Neural crest cell (in vitro differentiated cells): ENCODE measurements at regions not wholly inside any gene's neighbourhood (a gene's known extent, or its start where the extent isn't known, plus 50 kb on each side); places are given as distances from the start of the nearest gene placed in this dataset.
"Not testable (repeated sequence)": the region's sequence is repeated elsewhere in the genome, so short reads cannot be mapped to it uniquely, and the experiment has no call there.

Experiments
- DNase-seq: peaks from one replicate; pipeline ENCODE4 v3.0.0; 2021; ENCODE audit warnings: low read depth, mixed read lengths, low spot score
- H3K27ac Mint-ChIP-seq: one replicate; pipeline ENCODE4 v1.8.0; 2021; ENCODE audit warnings: mild to moderate bottlenecking, mixed read lengths; ENCODE audit not compliant: unreplicated experiment
- H3K27me3 Mint-ChIP-seq: 2 replicates; pipeline ENCODE4 v1.8.0; 2021; ENCODE audit warnings: low read depth, mild to moderate bottlenecking, mixed read lengths
- H3K36me3 Mint-ChIP-seq: 2 replicates; pipeline ENCODE4 v1.8.0; 2021; ENCODE audit warnings: low read depth, mild to moderate bottlenecking, mixed read lengths
- H3K4me1 Mint-ChIP-seq: 2 replicates; pipeline ENCODE4 v1.8.0; 2021; ENCODE audit warnings: mixed read lengths
- H3K4me3 Mint-ChIP-seq: one replicate; pipeline ENCODE4 v1.8.0; 2021; ENCODE audit warnings: mild to moderate bottlenecking, mixed read lengths
- H3K9me3 Mint-ChIP-seq: 2 replicates; pipeline ENCODE4 v1.8.0; 2021; ENCODE audit warnings: mixed read lengths
- TF ChIP-seq, protein P1 (sequence below): fragments of 200-600 bp; sonication (generic); conservative IDR thresholded peaks from 2 replicates; pipeline ENCODE4 v1.5.0; 2021; ENCODE audit warnings: antibody characterized with exemption, mild to moderate bottlenecking

DNA sequence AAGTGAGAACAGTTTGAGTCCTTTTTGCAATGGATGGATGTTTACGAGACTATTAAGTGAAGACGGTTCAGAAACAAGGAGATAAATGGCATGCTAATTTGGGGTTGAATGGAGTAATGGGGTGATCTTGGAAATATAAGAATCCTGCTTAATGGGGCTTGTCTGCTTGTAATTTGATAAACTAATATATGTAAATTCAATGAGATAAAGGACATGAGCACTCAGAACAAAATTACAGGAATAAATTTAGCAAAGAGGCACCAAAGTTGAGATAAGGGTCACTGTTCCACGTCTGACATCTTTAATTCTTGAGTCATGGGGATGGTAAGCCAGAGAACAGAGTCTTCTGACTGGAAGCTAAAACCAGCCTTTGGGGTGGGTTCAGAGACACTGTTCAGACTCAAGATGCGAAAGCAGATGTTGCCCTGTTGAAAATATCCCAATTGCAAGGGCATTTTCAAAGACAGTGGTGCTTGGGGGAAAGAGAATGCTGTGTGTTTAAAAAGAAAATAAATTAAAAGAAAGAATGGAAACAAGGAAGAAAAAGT lies 67.8 kb upstream of the CHRNB4 start:
- H3K9me3 Mint-ChIP-seq = peaks cover 7% of the 10 kb centered on the region
- no peak overlapping the region for H3K4me3 Mint-ChIP-seq
- no peak for DNase-seq
- H3K36me3 Mint-ChIP-seq = no peaks in the 10 kb centered on the region
- H3K4me1 Mint-ChIP-seq = no peaks in the 10 kb centered on the region
- TF ChIP-seq, protein P1, sequence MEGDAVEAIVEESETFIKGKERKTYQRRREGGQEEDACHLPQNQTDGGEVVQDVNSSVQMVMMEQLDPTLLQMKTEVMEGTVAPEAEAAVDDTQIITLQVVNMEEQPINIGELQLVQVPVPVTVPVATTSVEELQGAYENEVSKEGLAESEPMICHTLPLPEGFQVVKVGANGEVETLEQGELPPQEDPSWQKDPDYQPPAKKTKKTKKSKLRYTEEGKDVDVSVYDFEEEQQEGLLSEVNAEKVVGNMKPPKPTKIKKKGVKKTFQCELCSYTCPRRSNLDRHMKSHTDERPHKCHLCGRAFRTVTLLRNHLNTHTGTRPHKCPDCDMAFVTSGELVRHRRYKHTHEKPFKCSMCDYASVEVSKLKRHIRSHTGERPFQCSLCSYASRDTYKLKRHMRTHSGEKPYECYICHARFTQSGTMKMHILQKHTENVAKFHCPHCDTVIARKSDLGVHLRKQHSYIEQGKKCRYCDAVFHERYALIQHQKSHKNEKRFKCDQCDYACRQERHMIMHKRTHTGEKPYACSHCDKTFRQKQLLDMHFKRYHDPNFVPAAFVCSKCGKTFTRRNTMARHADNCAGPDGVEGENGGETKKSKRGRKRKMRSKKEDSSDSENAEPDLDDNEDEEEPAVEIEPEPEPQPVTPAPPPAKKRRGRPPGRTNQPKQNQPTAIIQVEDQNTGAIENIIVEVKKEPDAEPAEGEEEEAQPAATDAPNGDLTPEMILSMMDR = no peak
- H3K27ac Mint-ChIP-seq = no peak overlapping the region
- H3K27me3 Mint-ChIP-seq = peaks cover 81% of the 10 kb centered on the region

DNA sequence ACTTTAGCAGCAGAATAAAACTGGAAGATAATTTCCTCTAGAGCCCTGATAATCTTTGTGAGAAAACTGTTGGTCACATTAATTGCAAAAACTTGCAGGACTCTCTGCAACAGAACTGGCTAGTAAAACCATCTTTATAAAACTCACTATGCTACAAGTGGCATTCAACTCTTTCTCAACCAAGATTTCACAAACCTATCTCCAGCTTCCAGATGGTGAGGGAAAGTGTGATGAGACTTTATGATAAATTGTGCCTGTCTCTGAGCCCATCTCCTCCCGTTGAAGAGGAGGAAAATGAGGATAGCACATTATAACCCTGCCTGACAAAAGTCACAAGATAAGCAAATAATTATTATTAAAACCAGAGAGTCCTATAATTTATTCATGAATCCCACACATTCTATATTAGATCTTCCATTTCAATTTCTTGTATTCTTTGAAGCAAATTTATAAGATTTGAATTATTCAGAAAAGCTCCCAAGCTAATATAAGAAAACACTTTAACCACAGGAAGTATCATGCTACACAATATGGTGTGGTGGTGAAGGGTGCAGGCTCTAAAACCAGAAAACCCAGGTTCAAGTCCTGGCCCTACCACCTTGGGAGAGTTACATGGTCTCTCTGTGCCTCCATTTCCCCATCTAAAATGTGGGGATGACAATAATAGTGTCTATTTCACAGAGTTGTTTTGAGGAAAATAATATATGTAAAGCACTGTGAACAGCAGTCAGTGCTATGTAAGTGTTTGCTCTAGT lies 65.6 kb upstream of the CHRNB4 start:
- DNase-seq, H3K4me1 Mint-ChIP-seq, H3K4me3 Mint-ChIP-seq, H3K27ac Mint-ChIP-seq, H3K36me3 Mint-ChIP-seq, H3K9me3 Mint-ChIP-seq: not testable (repeated sequence)
- peaks cover 75% of the 10 kb centered on the region for H3K27me3 Mint-ChIP-seq

DNA sequence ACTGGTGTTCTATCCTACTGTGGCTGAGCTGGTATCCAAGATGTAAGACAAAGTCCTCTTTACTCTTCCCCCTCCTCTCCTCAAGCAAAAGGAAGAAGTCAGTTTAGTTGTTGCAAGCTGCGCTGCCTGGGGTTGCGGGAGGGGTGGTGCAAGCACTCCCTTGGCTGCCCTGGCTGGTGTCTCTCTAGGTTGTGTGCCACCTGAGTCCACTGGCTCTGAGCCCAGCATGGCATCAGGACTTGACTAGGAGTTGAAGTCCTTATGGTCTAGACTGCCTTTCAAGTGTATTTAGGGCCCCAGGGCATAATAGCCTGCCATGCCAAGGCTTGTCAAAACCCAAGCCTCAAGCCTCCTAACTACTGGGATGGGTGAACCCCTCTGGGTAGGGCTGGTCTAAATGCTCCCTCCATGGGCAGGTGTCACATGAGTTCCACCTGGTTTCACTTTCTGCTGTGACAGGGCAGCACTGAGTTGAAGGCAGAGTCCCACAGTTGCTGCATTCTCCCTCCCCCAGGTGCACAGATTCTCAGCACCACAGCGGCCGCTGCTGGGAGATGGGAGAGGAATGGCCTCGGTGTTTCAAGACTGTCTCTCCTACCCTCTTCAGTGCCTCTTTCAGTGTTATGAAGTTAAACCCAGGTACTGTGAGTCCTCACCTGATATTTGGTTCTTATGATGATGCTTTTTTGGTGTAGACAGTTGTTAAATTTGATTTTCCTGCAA lies 62.5 kb upstream of the CHRNB4 start:
- H3K4me3 Mint-ChIP-seq, DNase-seq, H3K27ac Mint-ChIP-seq, H3K36me3 Mint-ChIP-seq, H3K9me3 Mint-ChIP-seq, H3K4me1 Mint-ChIP-seq: not testable (repeated sequence)
- peaks cover 62% of the 10 kb centered on the region for H3K27me3 Mint-ChIP-seq

DNA sequence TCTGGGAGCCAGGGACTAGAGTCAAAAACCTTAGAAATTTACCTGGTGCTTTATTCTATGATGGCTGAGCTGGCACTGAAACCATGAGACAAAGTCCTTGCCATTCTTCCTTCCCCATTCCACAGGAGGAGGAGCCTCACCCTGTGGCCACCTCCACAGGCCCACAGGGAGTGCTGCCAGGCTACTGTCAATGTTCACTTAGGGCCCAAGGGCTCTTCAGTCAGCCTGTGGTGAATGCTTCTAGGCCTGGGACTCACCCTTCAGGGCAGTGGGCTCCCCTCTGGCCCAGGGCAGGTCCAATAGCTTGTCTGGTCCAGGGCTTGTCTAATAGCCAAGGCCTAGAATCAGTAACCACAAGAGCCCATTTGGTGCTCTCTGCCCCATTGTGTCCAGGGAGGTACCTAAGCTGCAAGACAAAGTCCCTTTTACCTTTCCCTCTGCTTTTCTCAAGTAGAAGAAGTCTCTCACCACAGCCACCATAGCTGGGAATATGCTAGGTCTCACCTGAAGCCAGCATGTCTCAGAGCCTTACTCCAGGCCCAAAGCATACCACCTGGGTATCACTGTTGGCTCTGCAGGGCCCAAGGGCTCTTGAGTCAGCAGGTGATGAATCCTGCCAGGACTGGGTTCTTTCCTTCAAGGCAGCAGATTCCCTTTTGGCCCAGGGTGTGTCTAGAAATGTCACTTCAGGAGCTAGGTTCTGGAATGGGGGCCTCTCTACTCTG lies 61.8 kb upstream of the CHRNB4 start:
- Mint-ChIP-seq H3K36me3 (no peaks in the 10 kb centered on the region), H3K4me3 (no peak overlapping the region), H3K27ac (no peak overlapping the region), H3K27me3 (peaks cover 62% of the 10 kb centered on the region), H3K4me1 (no peaks in the 10 kb centered on the region), H3K9me3 (peaks cover 5% of the 10 kb centered on the region)
- TF ChIP-seq, protein P1 = no peak
- no peak for DNase-seq

DNA sequence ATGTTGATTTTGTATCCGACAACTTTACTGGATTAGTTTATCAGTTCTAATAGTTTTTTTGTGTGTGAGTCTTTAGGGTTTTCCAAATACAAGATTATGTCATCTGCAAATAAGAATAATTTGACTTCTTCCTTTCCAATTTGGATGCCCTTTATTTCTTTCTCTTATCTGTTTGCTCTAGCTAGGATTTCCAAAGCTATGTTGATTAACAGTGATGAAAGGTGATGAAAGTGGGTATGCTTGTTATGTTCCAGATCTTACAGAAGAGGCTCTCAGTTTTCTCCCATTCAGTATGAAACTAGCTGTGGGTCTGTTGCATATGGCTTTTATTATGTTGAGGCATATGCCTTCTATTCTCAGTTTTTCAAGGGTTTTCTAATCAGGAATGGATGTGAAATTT lies 56.4 kb upstream of the CHRNB4 start:
- DNase-seq = no peak
- TF ChIP-seq, protein P1 = no peak
- H3K36me3 Mint-ChIP-seq = no peaks in the 10 kb centered on the region
- H3K27me3 Mint-ChIP-seq = peaks cover 39% of the 10 kb centered on the region
- H3K4me3 Mint-ChIP-seq = no peak overlapping the region
- H3K9me3 Mint-ChIP-seq = peaks cover 5% of the 10 kb centered on the region
- no peak overlapping the region for H3K27ac Mint-ChIP-seq
- no peaks in the 10 kb centered on the region for H3K4me1 Mint-ChIP-seq

DNA sequence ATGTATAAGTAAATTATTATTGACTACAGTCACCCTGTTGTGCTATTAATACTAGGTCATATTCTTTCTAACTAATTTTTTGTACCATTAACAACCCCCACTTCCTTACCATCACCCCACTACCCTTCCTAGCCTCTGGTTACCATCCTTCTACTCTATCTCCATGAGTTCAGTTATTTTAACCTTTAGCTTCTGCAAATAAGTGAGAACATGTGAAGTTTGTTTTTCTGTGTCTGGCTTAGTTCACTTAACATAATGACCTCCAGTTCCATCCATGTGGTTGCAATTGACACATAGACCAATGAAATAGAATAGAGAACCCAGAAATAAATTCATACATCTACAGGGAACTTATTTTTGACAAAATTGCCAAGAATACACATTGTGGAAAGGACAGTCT lies 55.4 kb upstream of the CHRNB4 start:
- Mint-ChIP-seq H3K9me3 (peaks cover 2% of the 10 kb centered on the region), H3K27ac (no peak overlapping the region), H3K27me3 (peaks cover 33% of the 10 kb centered on the region), H3K4me1 (no peaks in the 10 kb centered on the region), H3K4me3 (no peak overlapping the region), H3K36me3 (no peaks in the 10 kb centered on the region)
- DNase-seq = no peak
- TF ChIP-seq, protein P1 = no peak
